ENCODE measurements at regions not wholly inside any gene's neighbourhood (a gene's known extent, or its start where the extent isn't known, plus 50 kb on each side); places are given as distances from the start of the nearest gene placed in this dataset.
"Not testable (repeated sequence)": the region's sequence is repeated elsewhere in the genome, so short reads cannot be mapped to it uniquely, and the experiment has no call there.

DNA sequence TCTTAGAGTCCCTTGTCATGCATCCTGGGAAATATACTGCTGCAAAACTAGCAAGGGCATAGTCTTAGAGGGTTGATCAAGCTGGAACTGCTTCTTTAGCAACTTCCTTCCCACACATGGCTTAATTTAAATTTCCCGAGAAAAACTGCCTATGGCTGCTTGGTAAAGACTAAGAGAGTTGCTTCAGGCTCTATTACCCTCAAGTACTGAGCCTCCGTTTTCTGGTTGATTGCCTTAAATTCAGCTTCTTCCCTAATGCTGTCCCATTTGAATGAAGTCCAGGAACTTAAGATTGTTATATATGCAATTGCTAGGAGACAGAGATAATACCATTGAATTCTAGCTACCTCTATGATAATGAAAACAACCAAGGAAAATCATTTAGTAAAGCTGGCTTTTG lies 385.7 kb upstream of the CYLC2 start:
- Histone ChIP-seq H3K4me1 (ENCODE audit: insufficient read depth, low read length, poor library complexity, severe bottlenecking) (no peaks in the 10 kb centered on the region), H3K4me2 (ENCODE audit: low read depth, low read length, poor library complexity, severe bottlenecking) (no peak overlapping the region), H3K9me3 (ENCODE audit: insufficient read depth, low read depth, low read length) (0 out of 2 replicates have a peak, but pooled peaks cover 4% of the 10 kb centered on the region), H3K27me3 (ENCODE audit: insufficient read depth, low read length, poor library complexity, severe bottlenecking) (no peaks in the 10 kb centered on the region), H3K4me3 (ENCODE audit: low read length, poor library complexity, severe bottlenecking) (no peak overlapping the region), H2AFZ (ENCODE audit: low read length) (no peak overlapping the region), H3K36me3 (ENCODE audit: insufficient read depth, low read length) (no peaks in the 10 kb centered on the region), H4K20me1 (ENCODE audit: insufficient read depth, low read length, poor library complexity, severe bottlenecking) (no peaks in the 10 kb centered on the region), H3F3A (ENCODE audit: low read depth) (no peaks in the 10 kb centered on the region), H3K79me2 (ENCODE audit: insufficient read depth, low read length) (no peaks in the 10 kb centered on the region), H3K9ac (ENCODE audit: low read depth, low read length, poor library complexity, severe bottlenecking) (no peak overlapping the region), H3K9me2 (replicated peaks; ENCODE audit: low read depth, low read length) (no peaks in the 10 kb centered on the region)
- TF ChIP-seq EZH2phosphoT487 (IDR thresholded peaks at IDR 0.05; ENCODE audit: borderline replicate concordance), result no peak
- TF ChIP-seq, protein P1, sequence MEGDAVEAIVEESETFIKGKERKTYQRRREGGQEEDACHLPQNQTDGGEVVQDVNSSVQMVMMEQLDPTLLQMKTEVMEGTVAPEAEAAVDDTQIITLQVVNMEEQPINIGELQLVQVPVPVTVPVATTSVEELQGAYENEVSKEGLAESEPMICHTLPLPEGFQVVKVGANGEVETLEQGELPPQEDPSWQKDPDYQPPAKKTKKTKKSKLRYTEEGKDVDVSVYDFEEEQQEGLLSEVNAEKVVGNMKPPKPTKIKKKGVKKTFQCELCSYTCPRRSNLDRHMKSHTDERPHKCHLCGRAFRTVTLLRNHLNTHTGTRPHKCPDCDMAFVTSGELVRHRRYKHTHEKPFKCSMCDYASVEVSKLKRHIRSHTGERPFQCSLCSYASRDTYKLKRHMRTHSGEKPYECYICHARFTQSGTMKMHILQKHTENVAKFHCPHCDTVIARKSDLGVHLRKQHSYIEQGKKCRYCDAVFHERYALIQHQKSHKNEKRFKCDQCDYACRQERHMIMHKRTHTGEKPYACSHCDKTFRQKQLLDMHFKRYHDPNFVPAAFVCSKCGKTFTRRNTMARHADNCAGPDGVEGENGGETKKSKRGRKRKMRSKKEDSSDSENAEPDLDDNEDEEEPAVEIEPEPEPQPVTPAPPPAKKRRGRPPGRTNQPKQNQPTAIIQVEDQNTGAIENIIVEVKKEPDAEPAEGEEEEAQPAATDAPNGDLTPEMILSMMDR (conservative IDR thresholded peaks at IDR 0.05; ENCODE audit: low read length), result no peak

DNA sequence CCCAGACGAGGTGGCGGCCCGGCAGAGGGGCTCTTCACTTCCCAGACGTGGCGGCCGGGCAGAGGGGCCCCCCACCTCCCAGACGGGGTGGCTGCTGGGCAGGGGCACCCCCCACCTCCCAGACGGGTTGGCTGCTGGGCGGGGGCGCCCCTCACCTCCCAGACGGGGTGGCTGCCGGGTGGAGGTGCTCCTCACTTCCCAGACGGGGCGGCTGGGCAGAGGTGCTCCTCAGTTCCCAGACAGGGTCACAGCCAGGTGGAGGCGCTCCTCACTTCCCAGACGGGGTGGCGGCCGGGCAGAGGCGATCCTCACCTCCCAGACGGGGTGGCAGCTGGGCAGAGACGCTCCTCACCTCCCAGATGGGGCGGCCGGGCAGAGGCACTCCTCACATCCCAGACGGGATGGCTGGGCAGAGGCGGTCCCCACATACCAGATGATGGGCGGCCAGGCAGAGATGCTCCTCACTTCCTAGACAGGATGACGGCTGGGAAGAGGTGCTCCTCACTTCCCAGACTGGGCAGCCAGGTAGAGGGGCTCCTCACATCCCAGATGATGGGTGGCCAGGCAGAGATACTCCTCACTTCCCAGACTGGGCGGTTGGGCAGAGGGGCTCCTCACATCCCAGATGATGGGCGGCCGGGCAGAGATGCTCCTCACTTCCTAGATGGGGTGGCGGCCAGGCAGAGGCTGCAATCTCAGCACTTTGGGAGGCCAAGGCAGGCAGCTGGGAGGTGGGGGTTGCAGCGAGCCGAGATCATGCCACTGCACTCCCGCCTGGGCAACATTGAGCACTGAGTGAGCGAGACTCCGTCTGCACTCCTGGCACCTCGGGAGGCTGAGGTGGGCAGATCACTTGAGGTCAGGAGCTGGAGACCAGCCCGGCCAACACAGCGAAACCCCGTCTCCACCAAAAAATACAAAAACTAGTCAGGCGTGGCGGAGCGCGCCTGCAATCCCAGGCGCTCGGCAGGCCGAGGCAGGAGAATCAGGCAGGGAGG lies 391.6 kb upstream of the CYLC2 start:
- not testable (repeated sequence) for H3K36me3 ChIP-seq (ENCODE audit: insufficient read depth, low read length); H3K79me2 ChIP-seq (ENCODE audit: insufficient read depth, low read length); H2AFZ ChIP-seq (ENCODE audit: low read length); H3K9ac ChIP-seq (ENCODE audit: low read depth, low read length, poor library complexity, severe bottlenecking); H3K4me1 ChIP-seq (ENCODE audit: insufficient read depth, low read length, poor library complexity, severe bottlenecking); H3F3A ChIP-seq (ENCODE audit: low read depth); H4K20me1 ChIP-seq (ENCODE audit: insufficient read depth, low read length, poor library complexity, severe bottlenecking); H3K4me2 ChIP-seq (ENCODE audit: low read depth, low read length, poor library complexity, severe bottlenecking); H3K4me3 ChIP-seq (ENCODE audit: low read length, poor library complexity, severe bottlenecking); H3K9me2 ChIP-seq (replicated peaks; ENCODE audit: low read depth, low read length); H3K27me3 ChIP-seq (ENCODE audit: insufficient read depth, low read length, poor library complexity, severe bottlenecking); H3K9me3 ChIP-seq (ENCODE audit: insufficient read depth, low read depth, low read length)

DNA sequence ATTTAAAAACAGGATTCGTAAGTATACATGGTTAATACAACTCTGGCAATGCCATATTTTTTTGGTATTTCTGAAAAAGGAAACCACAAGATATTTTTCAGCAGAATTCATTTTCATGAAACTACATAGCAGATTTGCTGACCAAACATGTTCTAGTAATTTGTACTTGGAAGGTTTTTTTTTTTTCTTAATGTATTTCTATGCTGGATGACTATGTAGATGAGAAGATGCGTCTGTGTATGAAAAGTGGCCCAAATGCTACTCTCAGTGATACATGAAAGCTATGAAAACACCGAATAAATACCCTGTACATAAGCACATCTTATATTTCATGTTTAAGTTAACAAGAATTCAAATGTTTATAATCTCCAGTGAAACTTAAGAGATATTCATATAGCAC lies 400.9 kb upstream of the CYLC2 start:
- Histone ChIP-seq H3K4me1 (ENCODE audit: insufficient read depth, low read length, poor library complexity, severe bottlenecking) (no peaks in the 10 kb centered on the region), H3K4me3 (ENCODE audit: low read length, poor library complexity, severe bottlenecking) (no peak overlapping the region), H3K9ac (ENCODE audit: low read depth, low read length, poor library complexity, severe bottlenecking) (no peak overlapping the region), H3K9me2 (replicated peaks; ENCODE audit: low read depth, low read length) (no peaks in the 10 kb centered on the region), H3F3A (ENCODE audit: low read depth) (no peaks in the 10 kb centered on the region), H2AFZ (ENCODE audit: low read length) (no peak overlapping the region), H3K79me2 (ENCODE audit: insufficient read depth, low read length) (no peaks in the 10 kb centered on the region), H3K4me2 (ENCODE audit: low read depth, low read length, poor library complexity, severe bottlenecking) (no peak overlapping the region), H3K9me3 (ENCODE audit: insufficient read depth, low read depth, low read length) (no peaks in the 10 kb centered on the region), H3K27me3 (ENCODE audit: insufficient read depth, low read length, poor library complexity, severe bottlenecking) (no peaks in the 10 kb centered on the region), H4K20me1 (ENCODE audit: insufficient read depth, low read length, poor library complexity, severe bottlenecking) (no peaks in the 10 kb centered on the region), H3K36me3 (ENCODE audit: insufficient read depth, low read length) (no peaks in the 10 kb centered on the region)
- TF ChIP-seq, protein P1 (conservative IDR thresholded peaks at IDR 0.05; ENCODE audit: low read length), result no peak
- no peak for TF ChIP-seq EZH2phosphoT487 (IDR thresholded peaks at IDR 0.05; ENCODE audit: borderline replicate concordance)
